HUDEP-2 (cell line): ENCODE measurements at regions not wholly inside any gene's neighbourhood (a gene's known extent, or its start where the extent isn't known, plus 50 kb on each side); places are given as distances from the start of the nearest gene placed in this dataset.

Experiments
- DNase-seq, 76 experiments: peaks; one replicate each; lab custom pipeline; 2025; ENCODE audit not compliant: unreplicated experiment in 76 of 76; lab: John Stamatoyannopoulos, UW

- no peak for DNase-seq
Observed at GRCh38 chr1:239268941-239269340, 117.4 kb upstream of the CHRM3 start.

GRCh38 chr1:239268007-239268406, 118.4 kb upstream of the CHRM3 start:
- no peak for DNase-seq

GRCh38 chr1:239263801-239264200, 122.6 kb upstream of the CHRM3 start:
- no peak for DNase-seq

GRCh38 chr1:239262538-239262937, 123.8 kb upstream of the CHRM3 start:
- DNase-seq = no peak

GRCh38 chr1:239261521-239261920, 124.8 kb upstream of the CHRM3 start:
- no peak for DNase-seq

- no peak for DNase-seq
Observed at GRCh38 chr1:239260842-239261241, 125.5 kb upstream of the CHRM3 start.

GRCh38 chr1:239255628-239256160, 130.7 kb upstream of the CHRM3 start:
- DNase-seq = no peak

- DNase-seq = no peak
Observed at GRCh38 chr1:239254999-239255398, 131.4 kb upstream of the CHRM3 start.

- DNase-seq = no peak
Observed at GRCh38 chr1:239253032-239253431, 133.3 kb upstream of the CHRM3 start.

GRCh38 chr1:239250353-239251035, 135.9 kb upstream of the CHRM3 start:
- DNase-seq = no peak

- peak in 6 of 76 experiments; percentile 2 to 16 (median 9) for DNase-seq
Observed at GRCh38 chr1:239247285-239247684, 139.1 kb upstream of the CHRM3 start.

GRCh38 chr1:239244084-239244483, 142.3 kb upstream of the CHRM3 start:
- DNase-seq = no peak

- DNase-seq = no peak
Observed at GRCh38 chr1:239243006-239243405, 143.4 kb upstream of the CHRM3 start.

GRCh38 chr1:239242404-239242803, 144.0 kb upstream of the CHRM3 start:
- DNase-seq = no peak

GRCh38 chr1:239240736-239241135, 145.6 kb upstream of the CHRM3 start:
- DNase-seq = no peak

- DNase-seq = no peak
Observed at GRCh38 chr1:239239529-239239928, 146.8 kb upstream of the CHRM3 start.

- DNase-seq = no peak
Observed at GRCh38 chr1:239237912-239238311, 148.5 kb upstream of the CHRM3 start.

GRCh38 chr1:239233626-239234025, 152.7 kb upstream of the CHRM3 start:
- no peak for DNase-seq

GRCh38 chr1:239232921-239233320, 153.4 kb upstream of the CHRM3 start:
- DNase-seq = no peak

GRCh38 chr1:239228451-239228850, 157.9 kb upstream of the CHRM3 start:
- DNase-seq = no peak

- DNase-seq = no peak
Observed at GRCh38 chr1:239225396-239225795, 161.0 kb upstream of the CHRM3 start.

GRCh38 chr1:239224100-239224499, 162.3 kb upstream of the CHRM3 start:
- DNase-seq = no peak

GRCh38 chr1:239222999-239223398, 163.4 kb upstream of the CHRM3 start:
- DNase-seq = no peak
